GM19372 (cell line): ENCODE measurements at regions not wholly inside any gene's neighbourhood (a gene's known extent, or its start where the extent isn't known, plus 50 kb on each side); places are given as distances from the start of the nearest gene placed in this dataset.

Experiments used
- ATAC-seq: cut with Tn5 transposase; IDR thresholded peaks from one replicate; pipeline ENCODE4 v1.9.1; 2021; ENCODE audit warnings: mild to moderate bottlenecking, low read depth, moderate library complexity; ENCODE audit not compliant: unreplicated experiment

DNA sequence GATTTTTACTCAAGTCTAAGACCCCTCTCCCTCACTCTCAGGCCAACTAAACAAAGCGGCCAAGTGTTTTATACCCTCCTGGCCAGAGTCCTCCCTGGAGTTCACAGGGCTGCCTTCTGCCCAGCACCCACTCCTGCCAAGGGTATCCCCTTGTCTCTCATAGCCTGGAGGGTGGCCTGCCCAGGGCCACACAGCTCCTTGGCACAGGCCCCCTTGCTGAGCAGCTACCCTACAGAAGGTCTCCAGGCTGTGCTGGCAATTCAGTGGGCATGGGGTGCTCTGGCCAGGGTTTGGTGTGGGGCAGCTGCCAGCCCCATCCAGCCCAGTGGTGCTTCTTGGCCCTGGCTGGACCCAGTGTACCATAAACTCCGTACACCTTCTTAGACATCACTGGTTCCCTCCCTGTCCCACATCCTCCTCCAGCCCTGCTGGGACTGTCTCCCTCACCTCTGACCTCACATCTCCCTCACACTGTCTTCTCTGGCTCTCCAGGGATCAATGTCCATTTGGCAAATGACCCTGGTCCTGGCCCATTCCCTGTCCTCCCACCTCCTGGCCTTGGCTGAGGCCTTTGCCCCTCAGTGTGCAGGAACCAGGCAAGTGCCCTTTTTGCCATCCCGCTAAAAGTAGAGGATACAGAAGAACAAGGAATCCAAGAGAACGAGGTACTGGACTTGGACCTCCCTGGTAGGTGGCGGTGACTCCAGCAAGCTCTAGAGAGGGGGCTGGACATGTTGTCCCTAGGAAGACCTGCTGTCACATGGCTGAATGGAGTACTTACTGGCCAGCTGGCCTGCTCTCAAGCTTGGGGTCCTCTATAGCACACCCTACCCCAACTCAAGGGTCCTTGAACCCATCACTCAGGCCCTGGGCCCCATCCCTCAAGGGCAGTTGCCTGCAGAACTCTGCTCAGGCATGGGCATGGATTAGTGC, 50.0 kb upstream of the TRPM1 start:
- ATAC-seq = no peak

DNA sequence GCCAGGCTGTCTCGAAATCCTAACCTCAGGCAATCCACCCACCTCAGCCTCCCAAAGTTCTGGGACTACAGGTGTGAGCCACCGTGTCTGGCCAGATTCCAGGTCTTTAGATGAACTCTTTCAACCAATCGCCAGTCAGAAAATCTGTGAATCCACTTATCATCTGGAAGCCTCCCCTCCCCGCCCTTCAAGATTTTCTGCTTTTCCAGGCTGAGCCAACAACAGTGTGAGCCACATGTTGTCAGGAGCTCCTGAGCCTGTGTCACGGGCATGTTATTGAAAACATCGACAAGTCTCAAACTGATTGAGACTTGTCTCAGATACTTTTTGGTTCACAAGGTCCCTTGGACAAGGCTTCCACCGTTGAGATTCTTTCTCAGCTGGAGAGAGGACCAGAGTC, 52.0 kb upstream of the TRPM1 start:
- ATAC-seq = no peak

DNA sequence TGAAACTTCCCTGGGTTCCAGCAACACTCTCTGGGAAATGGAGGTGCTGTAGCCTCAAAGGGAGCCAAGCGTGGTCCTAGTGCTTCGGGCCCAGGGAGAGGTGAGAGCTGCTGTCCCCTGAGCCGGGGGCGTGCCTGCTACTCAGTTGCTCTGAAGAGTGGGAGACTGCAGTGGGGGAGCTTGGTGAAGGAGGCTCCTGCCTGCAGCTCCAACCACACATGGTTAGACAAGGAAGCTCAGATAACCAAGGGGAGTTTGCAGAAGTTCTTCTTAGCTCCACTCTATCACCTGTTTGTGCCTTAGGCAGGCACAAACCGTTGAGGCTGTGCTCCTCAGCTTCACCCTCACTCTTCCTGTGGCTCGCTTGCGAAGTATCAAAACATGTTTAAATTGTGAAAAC, 53.6 kb upstream of the TRPM1 start:
- no peak for ATAC-seq

DNA sequence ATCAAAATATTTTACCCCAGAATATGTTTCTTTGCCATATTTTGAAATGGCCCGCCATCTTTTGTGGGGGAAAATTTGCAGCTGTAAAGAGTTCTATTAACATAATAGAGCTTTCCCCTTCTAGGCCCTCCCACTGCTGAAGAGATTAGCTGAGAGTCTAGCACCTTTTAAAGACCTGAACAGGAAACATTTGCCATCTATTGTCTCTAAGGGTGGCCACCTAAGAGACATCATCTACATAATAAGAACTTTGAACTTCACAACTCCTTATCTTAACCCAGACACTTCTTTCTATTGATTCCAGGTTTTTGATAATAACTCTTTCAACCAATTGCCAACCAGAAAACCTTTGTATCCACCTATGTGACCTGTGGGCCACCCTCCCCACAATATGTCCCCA, 54.7 kb upstream of the TRPM1 start:
- no peak for ATAC-seq

DNA sequence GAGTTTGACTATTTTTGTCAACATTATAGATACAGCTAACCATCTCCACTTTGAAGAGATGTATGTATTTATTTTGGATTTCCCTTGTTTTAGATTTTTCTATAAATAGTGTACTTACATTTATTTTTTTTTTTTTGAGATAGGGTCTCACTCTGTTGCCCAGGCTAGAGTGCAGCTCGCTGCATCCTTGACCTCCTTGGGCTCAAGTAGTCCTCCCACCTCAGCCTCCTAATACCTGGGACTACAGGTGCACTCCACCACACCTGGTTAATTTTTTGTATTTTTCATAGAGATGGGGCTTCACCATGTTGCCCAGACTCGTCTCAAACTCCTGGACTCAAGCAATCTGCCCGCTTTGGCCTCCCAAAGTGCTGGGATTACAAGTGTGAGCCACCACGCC, 55.3 kb upstream of the TRPM1 start:
- no peak for ATAC-seq

DNA sequence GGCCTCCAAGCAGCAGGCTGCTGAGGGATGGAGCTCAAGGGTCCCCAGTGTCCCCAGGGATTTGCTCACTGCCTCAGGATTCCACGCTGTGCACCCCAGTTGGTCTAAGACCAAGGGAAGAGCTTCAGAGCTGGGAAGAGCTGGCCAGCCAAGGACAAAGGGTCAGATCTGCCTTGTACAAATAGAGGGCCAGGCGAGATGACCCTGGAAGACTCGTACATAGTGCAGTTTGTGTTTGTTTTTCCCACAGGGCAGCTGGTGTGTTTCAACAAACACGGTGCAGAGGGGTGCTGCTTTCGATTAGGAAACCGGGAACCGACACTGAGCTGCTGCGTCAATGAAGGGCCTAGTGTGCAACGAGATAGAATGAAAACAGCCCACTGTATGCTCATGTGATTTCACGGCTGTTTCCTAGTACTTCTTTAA, 56.1 kb upstream of the TRPM1 start:
- no peak for ATAC-seq

DNA sequence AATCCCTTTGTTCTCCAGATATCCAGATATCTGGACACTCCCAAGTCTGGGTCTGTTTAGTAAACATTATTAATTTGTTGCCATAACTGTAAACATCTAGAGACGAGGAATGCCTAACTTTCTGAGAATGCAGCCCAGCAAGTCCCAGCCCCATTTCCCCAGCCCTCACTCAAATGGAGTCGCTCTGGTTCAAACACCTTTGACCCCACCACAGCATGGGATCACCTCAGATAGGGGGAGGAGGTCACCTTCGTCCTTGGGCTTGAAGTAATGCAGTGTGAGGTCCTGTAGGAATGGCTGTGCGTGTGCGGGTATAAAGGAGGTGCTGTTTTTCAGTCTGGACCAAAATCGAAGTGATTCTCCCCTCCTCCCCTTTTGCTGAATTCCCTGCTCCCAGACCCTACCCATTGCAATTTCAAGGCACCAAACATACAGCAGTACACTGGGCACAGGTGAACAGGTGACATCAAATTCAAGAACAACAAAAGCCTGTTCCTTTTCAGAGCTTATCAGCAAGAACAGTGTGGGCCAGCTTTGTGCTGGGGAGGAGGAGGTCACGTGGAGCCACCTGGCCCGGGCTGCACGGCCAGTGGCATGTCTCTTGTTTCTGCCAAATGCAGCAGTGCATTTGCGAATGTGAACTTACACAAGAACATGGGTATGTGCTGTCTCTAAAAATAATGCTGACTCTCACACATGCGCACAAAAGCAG, 57.5 kb upstream of the TRPM1 start:
- no peak for ATAC-seq

DNA sequence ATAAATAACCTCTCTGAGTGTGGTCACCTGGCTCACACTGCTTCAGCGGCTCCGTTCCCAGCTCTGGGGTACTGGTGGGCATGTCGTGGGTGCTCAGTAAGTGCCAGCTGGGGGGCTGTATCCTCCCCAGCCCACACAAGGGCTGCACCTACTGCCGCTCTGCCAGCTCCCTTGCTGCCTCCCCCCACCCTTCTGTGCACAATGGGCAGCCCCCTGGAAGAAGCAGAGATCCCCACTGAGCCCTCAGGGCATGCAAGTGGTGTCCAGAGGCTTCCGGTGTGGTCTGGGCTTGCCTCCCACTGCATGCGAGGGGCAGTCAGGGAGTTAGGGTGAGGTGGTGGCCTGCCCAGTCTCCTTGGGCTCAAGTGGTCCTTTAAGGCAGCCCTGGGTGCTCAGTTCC, 58.3 kb upstream of the TRPM1 start:
- ATAC-seq = no peak

DNA sequence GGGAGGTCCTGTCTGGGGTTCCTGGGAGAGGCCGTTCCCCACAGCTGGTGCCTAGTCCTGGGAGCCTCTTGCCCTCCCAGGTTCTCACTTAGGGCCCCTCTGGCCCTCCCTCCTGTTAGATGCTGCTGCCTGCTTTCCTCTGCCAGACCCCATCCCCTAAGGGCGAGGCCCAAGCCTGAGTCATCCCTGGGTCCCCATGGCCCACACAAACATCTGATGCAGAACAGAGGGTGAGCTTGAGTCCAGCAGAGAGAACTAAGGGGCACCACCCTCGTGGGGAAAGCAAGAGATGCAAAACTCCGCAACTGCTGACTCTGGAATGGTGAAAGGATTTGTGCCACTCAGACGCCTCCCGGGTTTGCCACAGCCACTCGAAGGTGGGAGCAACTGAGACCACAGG, 58.8 kb upstream of the TRPM1 start:
- ATAC-seq = no peak

DNA sequence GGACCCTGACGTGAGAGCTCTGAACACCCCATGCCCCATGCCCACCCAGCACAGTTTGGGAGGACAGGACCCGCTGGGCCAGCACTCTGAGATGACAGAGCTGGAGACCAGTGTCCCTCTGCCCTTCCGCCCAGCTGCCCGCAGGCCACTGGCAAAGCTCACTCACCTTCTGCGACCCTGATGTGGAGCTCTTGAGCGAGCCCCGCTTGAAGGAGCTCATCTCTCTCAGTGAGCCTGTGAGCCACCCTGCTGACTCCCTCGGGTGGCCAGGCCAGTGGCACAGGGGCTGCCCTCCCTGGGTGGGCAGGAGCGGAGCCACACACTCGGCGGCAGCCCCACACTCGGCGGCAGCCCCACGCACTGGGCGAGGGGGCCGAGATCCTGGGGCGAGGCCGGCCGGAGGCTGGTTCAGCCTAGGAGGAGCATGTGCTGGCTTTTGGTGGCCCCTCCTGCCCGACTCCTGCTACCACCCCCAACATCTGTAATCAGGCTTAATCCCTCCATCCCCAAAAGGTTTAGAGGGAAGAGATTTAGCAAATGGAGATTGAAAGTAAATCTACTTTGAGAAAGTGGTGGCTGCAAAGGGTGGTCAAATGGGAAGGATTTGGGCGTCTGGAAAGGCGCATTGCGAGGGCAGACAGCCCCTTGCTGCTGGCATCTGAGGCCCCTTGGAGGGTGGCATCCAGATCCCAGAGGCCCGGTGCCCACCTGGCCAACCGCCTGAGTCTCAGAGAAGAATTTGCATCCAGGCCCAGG, 59.4 kb upstream of the TRPM1 start:
- no peak for ATAC-seq

DNA sequence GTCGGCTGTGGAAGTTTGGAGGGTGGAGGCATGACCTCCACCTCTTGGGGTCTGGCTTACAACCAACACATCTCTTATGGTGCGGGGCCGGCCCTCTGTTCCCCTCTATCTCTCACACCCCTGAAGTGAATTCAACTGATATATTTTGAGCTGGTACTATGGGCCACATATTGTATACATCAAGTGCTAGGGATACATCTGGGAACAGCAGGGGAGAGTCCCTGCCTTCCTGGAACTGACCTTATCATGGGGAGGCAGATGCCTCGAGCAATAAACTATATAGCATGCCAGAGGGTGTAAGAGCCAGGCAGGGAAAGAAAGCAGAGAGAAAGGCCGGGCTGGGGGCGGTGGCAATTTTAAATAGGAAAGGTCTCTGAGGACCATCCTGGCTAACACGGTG, 60.4 kb upstream of the TRPM1 start:
- ATAC-seq = no peak

DNA sequence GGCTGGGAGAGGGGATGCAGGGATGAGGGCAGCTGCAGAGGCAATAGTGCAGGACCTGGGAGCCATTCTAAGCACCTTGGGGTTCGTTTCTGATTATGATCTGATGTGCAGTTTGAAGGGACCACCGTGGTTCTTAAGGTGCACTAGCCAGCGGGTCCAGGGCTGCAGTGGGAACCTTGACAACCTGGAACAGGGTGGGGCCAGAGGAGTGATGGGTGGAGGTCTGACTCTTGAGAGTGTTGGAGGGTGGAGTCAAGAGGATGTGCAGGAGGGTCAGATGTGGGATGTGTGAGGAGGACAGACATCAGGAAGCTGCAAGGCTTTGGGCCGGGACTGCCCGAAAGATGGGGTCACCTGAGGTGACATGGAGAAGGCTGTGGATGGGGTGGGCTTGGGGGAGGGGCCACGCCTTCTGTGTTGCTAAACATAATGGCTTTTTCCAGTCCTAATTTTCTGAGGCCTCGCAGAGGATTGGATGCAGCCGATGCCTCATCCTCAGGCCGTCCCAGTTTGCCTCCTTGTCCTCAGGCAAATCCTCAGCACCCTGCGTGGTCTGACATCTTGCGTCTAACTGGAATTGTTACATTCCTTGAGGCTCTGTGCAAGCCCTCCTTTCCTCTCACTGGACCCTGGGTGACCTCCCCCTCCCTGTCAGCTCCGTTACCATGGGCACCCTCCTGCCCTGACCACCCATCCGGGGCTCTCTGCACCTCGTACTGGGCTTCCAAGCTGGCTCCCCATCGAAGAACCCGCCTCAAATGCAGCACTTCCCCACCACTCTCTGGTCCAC, 61.4 kb upstream of the TRPM1 start:
- no peak for ATAC-seq

DNA sequence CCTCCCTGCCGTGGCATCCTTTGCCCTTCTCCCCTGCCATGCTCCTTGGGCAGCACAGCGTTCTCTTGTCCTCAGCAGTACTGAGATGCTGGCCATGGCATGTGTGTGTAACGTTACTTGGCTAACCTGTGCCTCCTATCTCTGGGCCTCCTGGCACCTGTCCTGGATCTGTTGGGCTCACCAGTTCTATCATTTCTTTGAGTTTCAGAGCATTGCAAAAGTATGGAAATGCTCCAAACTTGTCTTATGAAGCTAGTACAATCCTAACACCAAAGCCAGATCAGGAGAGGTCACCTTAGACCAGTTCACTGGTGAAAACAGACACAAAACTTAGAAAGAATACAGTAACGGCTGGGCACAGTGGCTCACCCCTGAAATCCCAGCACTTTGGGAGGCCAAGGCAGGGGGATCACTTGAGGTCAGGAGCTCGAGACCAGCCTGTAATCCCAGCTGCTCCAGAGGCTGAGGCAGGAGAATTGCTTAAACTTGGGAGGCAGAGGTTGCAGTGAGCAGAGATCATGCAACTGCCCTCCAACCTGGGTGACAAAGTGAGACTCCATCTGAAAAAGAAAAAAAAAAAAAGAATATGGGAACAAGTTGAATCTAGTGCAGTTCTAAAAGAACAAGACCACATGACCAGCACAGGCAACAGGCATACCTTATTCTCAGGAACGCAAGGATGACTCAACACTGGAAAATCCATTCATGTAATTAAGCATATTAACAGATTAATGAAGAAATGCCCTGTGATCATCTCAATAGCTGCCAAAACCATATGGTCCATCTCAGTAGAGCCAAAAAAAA, 62.4 kb upstream of the TRPM1 start:
- ATAC-seq = no peak

DNA sequence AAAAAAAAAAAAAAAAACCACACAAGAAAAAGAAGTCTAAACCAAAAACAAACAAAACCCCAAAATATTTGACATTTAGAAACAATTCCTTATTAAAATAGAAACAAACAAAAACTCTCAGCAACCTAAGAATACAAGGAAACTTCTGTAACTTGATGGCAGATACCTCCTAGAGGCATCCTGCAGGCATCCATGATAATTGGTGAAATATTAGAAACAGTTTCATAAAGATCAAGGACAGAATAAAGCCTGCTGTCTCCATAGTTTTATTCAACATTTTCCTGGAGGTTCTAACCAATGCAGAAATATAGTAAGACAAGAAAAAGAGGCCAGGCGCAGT, 63.0 kb upstream of the TRPM1 start:
- ATAC-seq = no peak

DNA sequence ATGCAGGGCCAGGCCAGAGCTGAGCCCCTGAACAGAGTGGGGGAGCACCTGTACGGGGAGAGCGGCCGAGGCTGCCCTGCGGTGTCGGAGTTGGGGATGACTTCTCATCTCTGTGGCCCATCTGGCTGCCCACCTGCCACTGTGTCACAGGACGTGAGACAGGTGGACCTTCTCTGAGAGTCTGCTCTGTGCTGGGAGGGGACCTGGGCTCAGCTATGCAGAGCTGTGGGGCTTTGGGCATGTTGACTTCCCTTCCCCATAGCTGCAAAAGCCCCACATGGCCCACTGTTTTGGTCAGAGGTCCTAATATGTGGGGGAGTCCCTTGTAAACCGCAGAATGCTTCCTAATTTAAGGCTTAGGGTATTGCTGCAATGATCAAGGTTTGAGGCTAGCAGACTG, 68.0 kb upstream of the TRPM1 start:
- no peak for ATAC-seq

DNA sequence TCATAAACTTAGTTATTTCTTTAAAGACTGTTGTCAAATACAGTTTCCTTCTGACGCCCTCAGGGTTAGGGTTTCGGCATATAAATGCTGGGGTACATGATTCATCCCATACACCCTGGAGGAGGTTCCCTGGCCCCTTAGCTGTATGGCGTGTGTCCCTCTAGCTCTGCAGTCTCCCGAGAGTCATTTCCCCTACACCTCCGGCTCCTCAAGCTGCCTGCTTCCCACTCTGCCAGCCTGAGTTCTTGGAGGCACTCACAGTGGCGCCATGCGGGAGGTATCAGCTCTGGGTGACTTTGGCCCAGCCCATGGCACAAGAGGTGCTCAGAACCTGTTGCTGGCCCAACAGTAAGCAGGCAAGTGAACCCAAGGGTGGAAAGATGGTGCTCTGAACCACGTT, 70.2 kb upstream of the TRPM1 start:
- ATAC-seq = no peak

DNA sequence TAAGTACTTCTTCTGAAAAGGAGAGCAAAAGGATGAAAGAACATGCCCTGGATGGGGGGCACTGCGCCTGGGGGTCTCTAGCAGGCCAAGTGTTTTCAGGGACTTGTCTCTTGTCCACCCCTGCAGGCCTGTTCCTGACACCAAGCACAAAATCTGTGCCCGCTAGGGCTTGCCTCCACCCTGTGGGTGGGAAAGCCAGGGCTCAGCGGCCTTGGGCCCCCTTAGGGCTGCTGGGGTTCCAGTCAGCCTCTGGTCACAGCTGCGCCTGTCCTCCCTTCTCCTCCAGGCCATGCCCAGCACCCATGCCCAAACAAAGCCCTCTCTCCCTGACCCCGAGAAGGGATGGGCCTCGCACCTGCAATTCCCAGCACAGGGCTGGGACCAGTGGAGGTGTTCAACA, 71.1 kb upstream of the TRPM1 start:
- no peak for ATAC-seq

DNA sequence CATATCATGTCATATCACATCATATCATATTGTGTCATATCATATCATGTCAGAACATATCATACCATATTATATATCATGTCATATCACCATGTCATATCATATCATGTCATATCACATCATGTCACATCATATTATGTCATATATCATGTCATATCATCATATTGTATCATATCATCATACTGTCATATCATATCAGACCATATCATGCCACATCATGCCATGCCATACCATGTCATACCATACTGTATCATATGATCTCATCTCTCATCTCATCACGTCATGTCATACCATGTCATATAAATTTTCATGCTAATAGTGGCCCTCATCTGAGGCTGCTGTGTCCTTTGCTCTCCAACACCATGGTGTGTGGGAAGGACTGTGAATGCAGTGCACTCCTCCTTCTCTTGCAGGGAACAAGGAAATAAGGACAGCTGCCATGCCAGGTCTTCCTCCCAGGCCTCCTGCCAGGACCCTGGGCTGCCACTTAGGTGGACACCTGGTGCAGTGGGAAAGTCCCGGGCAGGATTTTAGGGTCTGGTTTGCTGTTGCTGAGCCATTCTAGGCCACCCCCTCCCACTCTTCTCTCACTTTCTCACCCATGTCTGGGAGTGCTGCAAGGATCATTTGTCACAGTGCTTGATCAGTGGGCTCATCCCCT, 72.4 kb upstream of the TRPM1 start:
- no peak for ATAC-seq

DNA sequence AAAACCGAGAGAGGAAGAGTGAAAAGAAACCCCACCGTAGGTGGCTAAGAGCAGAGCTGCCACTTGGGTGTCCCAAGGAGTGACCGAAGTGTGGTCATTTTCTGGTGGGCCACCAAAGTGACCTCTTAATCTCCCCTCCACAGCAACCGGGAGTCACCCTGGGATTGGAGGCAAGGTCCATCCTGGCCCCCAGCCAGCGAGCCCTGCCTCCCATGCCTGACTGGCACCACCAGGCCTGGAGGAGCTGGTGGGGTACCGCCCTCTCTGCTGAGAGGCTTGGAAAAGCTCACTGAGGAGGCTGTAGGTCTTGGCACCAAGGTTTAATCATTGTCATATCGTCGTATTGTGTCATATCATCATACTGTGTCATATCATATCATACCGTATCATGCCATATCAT, 74.0 kb upstream of the TRPM1 start:
- ATAC-seq = no peak
